ENCODE measurements at regions not wholly inside any gene's neighbourhood (a gene's known extent, or its start where the extent isn't known, plus 50 kb on each side); places are given as distances from the start of the nearest gene placed in this dataset.

DNA sequence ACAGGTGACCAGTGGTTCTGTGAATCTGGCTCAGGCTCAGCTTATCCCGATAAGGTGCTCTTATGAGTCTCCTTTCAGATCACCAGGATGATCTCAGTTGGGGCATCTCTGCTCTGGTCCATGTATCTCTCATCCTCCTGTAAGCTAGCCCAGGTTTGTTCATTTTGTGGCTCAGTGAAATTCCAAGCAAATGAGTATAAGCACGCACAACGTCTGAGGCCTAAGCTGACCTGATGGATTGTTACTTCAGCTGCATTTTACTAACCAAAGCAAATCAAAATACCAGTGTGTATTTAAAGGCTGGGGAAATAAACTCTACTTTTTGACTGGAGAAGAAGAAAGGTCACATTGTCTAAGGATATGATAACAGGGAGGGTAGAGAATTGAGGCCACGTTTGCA, 551.0 kb upstream of the BTBD3 start:
- ATAC-seq, result no peak
- Histone ChIP-seq H3K9me3 (no peaks in the 10 kb centered on the region), H3K4me1 (ENCODE audit: low read depth) (no peaks in the 10 kb centered on the region), H3K4me3 (no peak overlapping the region), H3K36me3 (ENCODE audit: low read depth) (no peaks in the 10 kb centered on the region)
- DNase-seq, result no peak
- intact Hi-C loops (cut with DNase I, micrococcal nuclease), result no loop called here
- TF ChIP-seq CTCF (IDR thresholded peaks at IDR 0.05), result no peak

DNA sequence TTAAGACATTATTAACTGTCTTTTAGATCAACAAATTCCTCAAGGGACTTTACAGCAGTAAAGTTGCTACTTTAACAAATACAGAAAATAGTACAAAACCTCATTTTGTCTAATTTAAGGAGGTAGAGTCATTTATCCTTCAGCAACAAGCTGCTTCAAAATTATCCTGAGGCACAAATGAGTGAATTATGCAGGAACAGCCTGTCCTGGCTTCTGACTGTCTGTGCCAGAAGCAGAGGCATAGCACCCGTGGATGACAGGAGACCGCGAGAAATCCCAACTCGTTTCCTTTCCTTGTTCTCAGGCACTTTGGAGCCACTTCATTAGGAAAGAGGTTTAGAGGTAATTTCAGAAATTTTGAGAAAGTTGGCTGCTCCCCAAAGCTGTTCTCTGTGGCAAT, 549.2 kb upstream of the BTBD3 start:
- DNase-seq, result no peak
- H3K36me3 ChIP-seq (ENCODE audit: low read depth), result no peaks in the 10 kb centered on the region
- ATAC-seq, result no peak
- intact Hi-C loops (cut with DNase I, micrococcal nuclease), result no loop called here
- TF ChIP-seq CTCF (IDR thresholded peaks at IDR 0.05), result no peak
- H3K4me1 ChIP-seq (ENCODE audit: low read depth), result no peaks in the 10 kb centered on the region
- no peaks in the 10 kb centered on the region for H3K9me3 ChIP-seq
- H3K4me3 ChIP-seq, result no peak overlapping the region

DNA sequence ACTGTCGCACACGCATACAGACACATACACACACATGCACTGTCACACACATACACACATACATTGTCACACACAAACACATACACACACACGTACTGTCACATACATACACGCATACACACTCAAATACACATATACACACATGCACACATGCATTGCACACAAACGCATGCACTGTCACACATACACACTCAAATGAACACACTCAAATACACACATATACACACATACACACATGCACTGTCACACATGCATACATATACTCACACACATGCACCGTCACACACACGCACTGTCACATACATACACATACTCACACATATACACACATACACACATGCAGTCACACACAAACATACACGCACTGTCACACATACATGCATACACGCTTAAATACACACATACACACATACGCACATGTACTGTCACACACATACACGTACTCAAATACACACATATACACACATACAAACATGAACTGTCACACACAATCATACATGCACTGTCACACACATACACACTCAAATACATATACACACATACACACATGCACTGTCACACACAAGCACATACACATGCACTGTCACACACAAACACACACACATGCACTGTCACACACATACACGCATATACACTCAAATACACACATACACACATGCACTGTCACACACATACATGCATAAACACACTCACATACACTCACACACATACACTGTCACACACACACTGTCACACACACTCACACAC, 548.6 kb upstream of the BTBD3 start:
- no peaks in the 10 kb centered on the region for H3K4me1 ChIP-seq (ENCODE audit: low read depth)
- TF ChIP-seq CTCF (IDR thresholded peaks at IDR 0.05), result no peak
- no peaks in the 10 kb centered on the region for H3K9me3 ChIP-seq
- intact Hi-C loops (cut with DNase I, micrococcal nuclease), result no loop called here
- ATAC-seq (no peak), DNase-seq (no peak)
- no peak overlapping the region for H3K4me3 ChIP-seq
- H3K36me3 ChIP-seq (ENCODE audit: low read depth), result no peaks in the 10 kb centered on the region

DNA sequence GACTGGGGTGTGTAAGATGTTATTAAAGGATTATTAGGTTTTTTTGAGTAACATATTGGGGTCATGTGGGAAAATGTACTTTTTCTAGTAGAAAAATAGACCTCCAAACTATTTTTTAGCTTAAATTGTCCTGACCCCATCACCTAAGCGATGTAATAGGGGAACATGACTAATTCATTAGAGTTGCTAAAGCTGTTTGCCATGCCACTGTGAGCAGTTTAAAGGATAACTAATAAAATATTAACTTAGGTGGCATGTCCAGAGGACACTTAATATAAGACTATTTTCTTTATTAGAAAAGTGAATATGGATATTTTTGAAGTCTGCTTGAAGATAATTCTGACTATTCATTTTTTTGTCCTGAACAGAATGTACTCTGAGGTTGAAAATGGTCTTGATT, 545.9 kb upstream of the BTBD3 start:
- Histone ChIP-seq H3K4me3 (no peak overlapping the region), H3K36me3 (ENCODE audit: low read depth) (no peaks in the 10 kb centered on the region), H3K9me3 (no peaks in the 10 kb centered on the region), H3K4me1 (ENCODE audit: low read depth) (peaks cover 6% of the 10 kb centered on the region)
- intact Hi-C loops (cut with DNase I, micrococcal nuclease), result no loop called here
- DNase-seq, result no peak
- TF ChIP-seq CTCF (IDR thresholded peaks at IDR 0.05), result no peak
- ATAC-seq, result no peak

DNA sequence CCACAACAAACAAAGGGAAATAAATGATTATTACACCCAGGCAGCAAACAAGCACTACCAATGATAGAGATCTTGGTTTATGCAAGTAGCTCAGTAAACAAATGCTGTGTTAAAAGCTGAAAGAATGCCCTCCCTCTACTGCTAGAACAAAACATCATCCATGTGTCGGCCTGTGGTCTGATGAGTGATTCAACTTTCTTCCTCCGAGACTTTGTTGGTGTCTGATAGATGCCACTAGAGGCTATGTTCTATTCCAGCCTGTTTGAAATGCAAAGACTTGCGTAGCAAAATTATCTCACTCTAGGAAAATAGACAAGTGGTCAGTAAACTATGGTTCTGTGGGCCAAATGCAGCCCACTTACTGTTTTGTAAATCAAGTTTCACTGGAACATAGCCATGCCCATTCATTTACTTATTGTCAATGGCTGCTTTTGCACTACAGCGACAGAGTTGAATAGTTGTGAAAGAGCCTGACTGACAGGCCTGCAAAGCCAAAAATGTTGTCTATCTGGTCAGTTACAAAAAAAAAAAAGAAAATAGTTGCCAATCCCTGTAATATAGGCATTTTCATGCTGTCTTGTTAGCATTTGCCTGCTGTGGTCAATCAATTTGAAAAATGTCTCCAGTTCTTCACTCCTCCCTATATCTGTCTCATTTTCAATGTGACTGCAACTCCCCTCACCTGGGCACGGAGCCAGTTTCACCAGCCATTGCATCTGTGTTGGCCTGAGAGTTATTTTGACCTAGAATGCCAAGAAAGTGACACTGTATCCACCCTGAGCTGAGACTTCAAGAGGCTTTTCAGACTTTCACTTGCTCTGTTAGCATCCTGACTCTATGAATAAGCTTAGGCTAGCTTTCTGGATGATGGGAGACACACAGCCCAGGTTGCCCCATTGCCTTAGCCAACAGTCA, 544.6 kb upstream of the BTBD3 start:
- DNase-seq, result no peak
- no peak for ATAC-seq
- no peak for TF ChIP-seq CTCF (IDR thresholded peaks at IDR 0.05)
- peaks cover 6% of the 10 kb centered on the region for H3K4me1 ChIP-seq (ENCODE audit: low read depth)
- no peak overlapping the region for H3K4me3 ChIP-seq
- no peaks in the 10 kb centered on the region for H3K36me3 ChIP-seq (ENCODE audit: low read depth)
- H3K9me3 ChIP-seq, result no peaks in the 10 kb centered on the region
- intact Hi-C loops (cut with DNase I, micrococcal nuclease), result no loop called here

Measured in mucosa of descending colon (tissue), 3 donors.